ENCODE measurements at regions not wholly inside any gene's neighbourhood (a gene's known extent, or its start where the extent isn't known, plus 50 kb on each side); places are given as distances from the start of the nearest gene placed in this dataset.

- DNase-seq (ENCODE audit: low read depth in 2 of 2): no peak
- H3K36me3 ChIP-seq (ENCODE audit: control insufficient read depth, insufficient read depth, low read length): no peaks in the 10 kb centered on the region
- no peak overlapping the region for H3K4me3 ChIP-seq (replicated peaks in 1 of 4; ENCODE audit: control extremely low read depth in 1 of 4, insufficient read depth in 1 of 4, low read depth in 3 of 4, low read length in 4 of 4)
- no peak overlapping the region for H3K9ac ChIP-seq (ENCODE audit: insufficient read depth, low read length)
- H3K4me2 ChIP-seq (ENCODE audit: extremely low read depth, insufficient read depth, low read length): no peak overlapping the region
- no peak overlapping the region for H2AFZ ChIP-seq (ENCODE audit: low read length)
- peaks cover 4% of the 10 kb centered on the region for H3K4me1 ChIP-seq (ENCODE audit: control insufficient read depth, extremely low read depth, insufficient read depth, low read length)
- no peaks in the 10 kb centered on the region for H3K79me2 ChIP-seq (ENCODE audit: control insufficient read depth, insufficient read depth, low read length)
- no peak overlapping the region for H3K27ac ChIP-seq (ENCODE audit: insufficient read depth, low read length)
- no peaks in the 10 kb centered on the region for H3K9me3 ChIP-seq (ENCODE audit: control insufficient read depth, insufficient read depth, low read depth, low read length)
- H4K20me1 ChIP-seq (ENCODE audit: control insufficient read depth, extremely low read depth, insufficient read depth, low read length): no peaks in the 10 kb centered on the region
- no peaks in the 10 kb centered on the region for H3K27me3 ChIP-seq (ENCODE audit: control insufficient read depth, insufficient read depth, low read length)
- TF ChIP-seq EZH2 (IDR thresholded peaks at IDR 0.05; ENCODE audit: low read length, missing control alignments) (no peak), CTCF (conservative IDR thresholded peaks at IDR 0.05 in 1 of 2, IDR thresholded peaks at IDR 0.05 in 1 of 2; ENCODE audit: low read depth in 1 of 2, low read length in 2 of 2) (no peak)
Observed at GRCh38 chr2:191497822-191498221, 180.1 kb upstream of the NABP1 start.

GRCh38 chr2:191499050-191499449, 178.9 kb upstream of the NABP1 start:
- Histone ChIP-seq H3K27ac (ENCODE audit: insufficient read depth, low read length) (no peak overlapping the region), H3K9me3 (ENCODE audit: control insufficient read depth, insufficient read depth, low read depth, low read length) (no peaks in the 10 kb centered on the region), H3K4me3 (replicated peaks in 1 of 4; ENCODE audit: control extremely low read depth in 1 of 4, insufficient read depth in 1 of 4, low read depth in 3 of 4, low read length in 4 of 4) (no peak overlapping the region), H3K9ac (ENCODE audit: insufficient read depth, low read length) (no peak overlapping the region), H2AFZ (ENCODE audit: low read length) (no peak overlapping the region), H3K27me3 (ENCODE audit: control insufficient read depth, insufficient read depth, low read length) (no peaks in the 10 kb centered on the region), H3K4me2 (ENCODE audit: extremely low read depth, insufficient read depth, low read length) (no peak overlapping the region), H4K20me1 (ENCODE audit: control insufficient read depth, extremely low read depth, insufficient read depth, low read length) (no peaks in the 10 kb centered on the region), H3K4me1 (ENCODE audit: control insufficient read depth, extremely low read depth, insufficient read depth, low read length) (peaks cover 4% of the 10 kb centered on the region), H3K79me2 (ENCODE audit: control insufficient read depth, insufficient read depth, low read length) (no peaks in the 10 kb centered on the region), H3K36me3 (ENCODE audit: control insufficient read depth, insufficient read depth, low read length) (no peaks in the 10 kb centered on the region)
- DNase-seq (ENCODE audit: low read depth in 2 of 2): no peak
- TF ChIP-seq EZH2 (IDR thresholded peaks at IDR 0.05; ENCODE audit: low read length, missing control alignments) (no peak), CTCF (conservative IDR thresholded peaks at IDR 0.05 in 1 of 2, IDR thresholded peaks at IDR 0.05 in 1 of 2; ENCODE audit: low read depth in 1 of 2, low read length in 2 of 2) (no peak)

- Histone ChIP-seq H3K9me3 (ENCODE audit: control insufficient read depth, insufficient read depth, low read depth, low read length) (no peaks in the 10 kb centered on the region), H3K79me2 (ENCODE audit: control insufficient read depth, insufficient read depth, low read length) (no peaks in the 10 kb centered on the region), H3K4me2 (ENCODE audit: extremely low read depth, insufficient read depth, low read length) (peak overlapping the region; percentile 20), H4K20me1 (ENCODE audit: control insufficient read depth, extremely low read depth, insufficient read depth, low read length) (no peaks in the 10 kb centered on the region), H3K4me3 (replicated peaks in 1 of 4; ENCODE audit: control extremely low read depth in 1 of 4, insufficient read depth in 1 of 4, low read depth in 3 of 4, low read length in 4 of 4) (no peak overlapping the region), H3K36me3 (ENCODE audit: control insufficient read depth, insufficient read depth, low read length) (no peaks in the 10 kb centered on the region), H3K9ac (ENCODE audit: insufficient read depth, low read length) (no peak overlapping the region), H3K27ac (ENCODE audit: insufficient read depth, low read length) (no peak overlapping the region), H3K27me3 (ENCODE audit: control insufficient read depth, insufficient read depth, low read length) (no peaks in the 10 kb centered on the region), H3K4me1 (ENCODE audit: control insufficient read depth, extremely low read depth, insufficient read depth, low read length) (peaks cover 4% of the 10 kb centered on the region), H2AFZ (ENCODE audit: low read length) (peak overlapping the region; percentile 56)
- DNase-seq (ENCODE audit: low read depth in 2 of 2): peak; percentile 24 to 74
- no peak for TF ChIP-seq CTCF (conservative IDR thresholded peaks at IDR 0.05 in 1 of 2, IDR thresholded peaks at IDR 0.05 in 1 of 2; ENCODE audit: low read depth in 1 of 2, low read length in 2 of 2)
- TF ChIP-seq EZH2 (IDR thresholded peaks at IDR 0.05; ENCODE audit: low read length, missing control alignments): no peak
Observed at GRCh38 chr2:191499874-191500565, 177.9 kb upstream of the NABP1 start.
